ENCODE measurements at regions not wholly inside any gene's neighbourhood (a gene's known extent, or its start where the extent isn't known, plus 50 kb on each side); places are given as distances from the start of the nearest gene placed in this dataset.

- Histone ChIP-seq H3K4me3 (ENCODE audit: extremely low read depth in 1 of 4, insufficient read depth in 2 of 4, low read depth in 3 of 4, low read length in 4 of 4) (no peak overlapping the region), H2BK20ac (ENCODE audit: low read length) (no peak overlapping the region), H3K79me2 (ENCODE audit: control insufficient read depth in 1 of 2, insufficient read depth in 2 of 2, low read length in 2 of 2) (no peaks in the 10 kb centered on the region), H3K18ac (ENCODE audit: extremely low read depth, low read length) (no peak overlapping the region), H3K27me3 (replicated peaks in 1 of 4; ENCODE audit: control insufficient read depth in 3 of 4, extremely low read depth in 1 of 4, insufficient read depth in 3 of 4, low read length in 3 of 4) (no peaks in the 10 kb centered on the region), H2BK5ac (ENCODE audit: low read depth, low read length) (no peak overlapping the region), H2BK120ac (replicated peaks; ENCODE audit: low read depth, low read length) (no peak overlapping the region), H3K9me3 (ENCODE audit: insufficient read depth in 2 of 2, low read depth in 1 of 2, low read length in 1 of 2) (peaks cover 0 to 16% of the 10 kb centered on the region in 2 experiments; a peak in 3 of 4 replicates), H3K36me3 (ENCODE audit: control insufficient read depth in 2 of 4, insufficient read depth in 4 of 4, low read length in 3 of 4) (no peaks in the 10 kb centered on the region), H4K91ac (replicated peaks; ENCODE audit: insufficient read length, low read length) (no peak overlapping the region), H2AFZ (ENCODE audit: low read length) (no peak overlapping the region), H3K9ac (replicated peaks in 1 of 4; ENCODE audit: extremely low read depth in 1 of 4, low read depth in 3 of 4, low read length in 3 of 4) (no peak overlapping the region), H2BK12ac (ENCODE audit: low read depth, low read length) (no peak overlapping the region), H4K5ac (ENCODE audit: insufficient read length, low read depth, low read length) (no peak overlapping the region), H3K79me1 (ENCODE audit: low read depth, low read length) (no peaks in the 10 kb centered on the region), H3K4ac (replicated peaks; ENCODE audit: insufficient read length, low read depth, low read length) (no peak overlapping the region), H2AK5ac (ENCODE audit: low read depth, low read length) (no peak overlapping the region), H3K4me1 (replicated peaks in 1 of 4; ENCODE audit: control insufficient read depth in 3 of 4, insufficient read depth in 4 of 4, low read length in 3 of 4) (no peaks in the 10 kb centered on the region), H3K23me2 (ENCODE audit: low read depth, low read length) (no peaks in the 10 kb centered on the region; the same call in 1 of the 2 replicates), H3K23ac (ENCODE audit: insufficient read length) (no peak overlapping the region), H3K27ac (ENCODE audit: low read depth, low read length) (no peak overlapping the region), H3K14ac (ENCODE audit: insufficient read length) (no peak overlapping the region), H3K56ac (replicated peaks; ENCODE audit: insufficient read length, low read depth, low read length) (no peak overlapping the region), H2BK15ac (ENCODE audit: low read length) (no peak overlapping the region), H4K20me1 (replicated peaks in 1 of 2; ENCODE audit: control insufficient read depth in 1 of 2, insufficient read depth in 2 of 2, low read length in 2 of 2) (no peaks in the 10 kb centered on the region), H3K4me2 (ENCODE audit: insufficient read depth in 1 of 2, low read depth in 2 of 2, low read length in 2 of 2) (no peak overlapping the region), H4K8ac (ENCODE audit: extremely low read depth, insufficient read depth, low read length) (no peak overlapping the region)
- no peak for DNase-seq (ENCODE audit: low read depth in 1 of 2, low spot score in 2 of 2)
- ChIA-PET CTCF (ENCODE audit: partially characterized antibody) (interaction anchor here (0.7 kb wide), 1 partner anchor 45 kb away, joined by 4 read pairs; no protein-coding TSS in a partner anchor), POLR2A (ENCODE audit: partially characterized antibody) (no interaction called here)
- WGBS, 2 experiments (ENCODE audit: extremely low coverage in 1 of 2, insufficient coverage in 1 of 2, insufficient read length in 1 of 2, insufficient replicate concordance in 2 of 2, low coverage in 1 of 2, low lambda C conversion rate in 2 of 2, missing lambda C conversion rate in 1 of 2) = 99% methylated on average over 9 of the region's 9 CpGs; no CpG with 5 or more reads in 1 of the 2 experiments
- no peak for FAIRE-seq
- no peak for TF ChIP-seq CHD1 (IDR thresholded peaks at IDR 0.05; ENCODE audit: low read depth, low read length)
- TF ChIP-seq SIN3A (conservative IDR thresholded peaks at IDR 0.05 in 1 of 2, IDR thresholded peaks at IDR 0.05 in 1 of 2; ENCODE audit: low read depth in 1 of 2, low read length in 2 of 2) = no peak
- no peak for TF ChIP-seq EGR1 (IDR thresholded peaks at IDR 0.05; ENCODE audit: borderline replicate concordance, low read depth, low read length)
- TF ChIP-seq ZNF274 (IDR thresholded peaks at IDR 0.05; ENCODE audit: borderline replicate concordance, extremely low read depth, low read length) = no peak
- TF ChIP-seq EP300 (IDR thresholded peaks at IDR 0.05; ENCODE audit: borderline replicate concordance in 1 of 2, low read depth in 2 of 2, low read length in 2 of 2) = no peak
- no peak for TF ChIP-seq MAFK (IDR thresholded peaks at IDR 0.05; ENCODE audit: low read depth, low read length)
- TF ChIP-seq RFX5 (IDR thresholded peaks at IDR 0.05; ENCODE audit: borderline replicate concordance, low read depth, low read length) = no peak
- no peak for TF ChIP-seq CHD2 (IDR thresholded peaks at IDR 0.05; ENCODE audit: low read length)
- TF ChIP-seq, protein P1, sequence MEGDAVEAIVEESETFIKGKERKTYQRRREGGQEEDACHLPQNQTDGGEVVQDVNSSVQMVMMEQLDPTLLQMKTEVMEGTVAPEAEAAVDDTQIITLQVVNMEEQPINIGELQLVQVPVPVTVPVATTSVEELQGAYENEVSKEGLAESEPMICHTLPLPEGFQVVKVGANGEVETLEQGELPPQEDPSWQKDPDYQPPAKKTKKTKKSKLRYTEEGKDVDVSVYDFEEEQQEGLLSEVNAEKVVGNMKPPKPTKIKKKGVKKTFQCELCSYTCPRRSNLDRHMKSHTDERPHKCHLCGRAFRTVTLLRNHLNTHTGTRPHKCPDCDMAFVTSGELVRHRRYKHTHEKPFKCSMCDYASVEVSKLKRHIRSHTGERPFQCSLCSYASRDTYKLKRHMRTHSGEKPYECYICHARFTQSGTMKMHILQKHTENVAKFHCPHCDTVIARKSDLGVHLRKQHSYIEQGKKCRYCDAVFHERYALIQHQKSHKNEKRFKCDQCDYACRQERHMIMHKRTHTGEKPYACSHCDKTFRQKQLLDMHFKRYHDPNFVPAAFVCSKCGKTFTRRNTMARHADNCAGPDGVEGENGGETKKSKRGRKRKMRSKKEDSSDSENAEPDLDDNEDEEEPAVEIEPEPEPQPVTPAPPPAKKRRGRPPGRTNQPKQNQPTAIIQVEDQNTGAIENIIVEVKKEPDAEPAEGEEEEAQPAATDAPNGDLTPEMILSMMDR (IDR thresholded peaks at IDR 0.05; ENCODE audit: control extremely low read depth in 1 of 3, insufficient read depth in 1 of 3, low read depth in 1 of 3, low read length in 3 of 3) = no peak
- TF ChIP-seq BRCA1 (IDR thresholded peaks at IDR 0.05; ENCODE audit: low read depth, low read length) = no peak
- TF ChIP-seq YY1 (IDR thresholded peaks at IDR 0.05; ENCODE audit: low read depth, low read length) = no peak
- TF ChIP-seq SP2 (IDR thresholded peaks at IDR 0.05; ENCODE audit: low read length) = no peak
Measured at GRCh38 chr5:136679233-136679632, 313.9 kb upstream of the TRPC7 start.

Measured in H1 (cell line).